GM12878 (cell line): ENCODE measurements at regions not wholly inside any gene's neighbourhood (a gene's known extent, or its start where the extent isn't known, plus 50 kb on each side); places are given as distances from the start of the nearest gene placed in this dataset.

Experiments
- ATAC-seq: fragments of 200-7000 bp; cut with Tn5 transposase; 3 replicates; pipeline ENCODE4 v1.9.1; 2020; ENCODE audit warnings: mild to moderate bottlenecking, moderate library complexity
- BruUV-seq: library from RNA; stranded (reverse); fragments of 400-500 nt; replicated peaks from 2 replicates; lab custom pipeline; 2021; lab: Mats Ljungman, UMichigan
- CTCF ChIA-PET: fragments of 300-600 bp; sonication (Branson Sonifier 250); formaldehyde crosslinking; extraction: SDS; loops from one replicate; lab custom pipeline; 2021; ENCODE audit warnings: inconsistent platforms; lab: Yijun Ruan, JAX
- POLR2A ChIA-PET: fragments of 350-600 bp; formaldehyde crosslinking; extraction: SDS; loops from one replicate; lab custom pipeline; 2021; ENCODE audit warnings: inconsistent platforms; lab: Charles Lee
- RAD21 ChIA-PET: fragments of 300-600 bp; sonication (Branson Sonifier 250); formaldehyde crosslinking; loops from one replicate; lab custom pipeline; 2023; ENCODE audit warnings: antibody characterized with exemption; ENCODE audit not compliant: unreplicated experiment; lab: Charles Lee
- SMC1A ChIA-PET: fragments of 300-600 bp; sonication (Branson Sonifier 250); formaldehyde crosslinking; loops from one replicate; lab custom pipeline; 2023; ENCODE audit not compliant: unreplicated experiment, uncharacterized antibody; lab: Charles Lee
- DNase-seq: peaks from one replicate; pipeline ENCODE4 v3.0.0-alpha.2; 2011; ENCODE audit warnings: low read depth, low spot score
- FAIRE-seq: peaks from 3 replicates; lab custom pipeline; 2011; peaks lifted over from hg19 to GRCh38; lab: Jason Lieb, UNC
- H2AFZ ChIP-seq: 2 replicates; pipeline ENCODE4 v1.6.0; 2011; ENCODE audit warnings: low read depth, low read length, control low read depth; ENCODE audit not compliant: control insufficient read depth
- H3K27ac ChIP-seq: 2 replicates; pipeline ENCODE4 v1.5.1; 2011; ENCODE audit warnings: control low read depth; ENCODE audit not compliant: control insufficient read depth, insufficient read depth
- H3K27me3 ChIP-seq, 2 experiments: replicated peaks in 1 of 2; 2 replicates each; pipeline versions ENCODE4 v1.6.0 to v1.6.1; 2011; ENCODE audit warnings: low read length in 1 of 2; ENCODE audit not compliant: control insufficient read depth in 2 of 2, insufficient read depth in 2 of 2
- H3K36me3 ChIP-seq, 2 experiments: 2 replicates each; pipeline ENCODE4 v1.5.1; 2011; ENCODE audit warnings: low read length in 1 of 2; ENCODE audit not compliant: control insufficient read depth in 2 of 2, insufficient read depth in 2 of 2
- H3K4me1 ChIP-seq: 2 replicates; pipeline ENCODE4 v1.6.1; 2011; ENCODE audit warnings: mild to moderate bottlenecking, low read length, moderate library complexity, mixed read lengths; ENCODE audit not compliant: control insufficient read depth, insufficient read depth
- H3K4me2 ChIP-seq: 2 replicates; pipeline ENCODE4 v1.6.0; 2011; ENCODE audit warnings: control low read depth; ENCODE audit not compliant: control insufficient read depth, insufficient read depth
- H3K4me3 ChIP-seq: fragments of 200-600 bp; sonication (generic); 2 replicates; pipeline ENCODE4 v1.5.1; 2016
- H3K79me2 ChIP-seq: 2 replicates; pipeline ENCODE4 v1.6.0; 2011; ENCODE audit warnings: low read length; ENCODE audit not compliant: control insufficient read depth, insufficient read depth
- H3K9ac ChIP-seq: 2 replicates; pipeline ENCODE4 v1.8.0; 2011; ENCODE audit warnings: low read length, control low read depth, mixed read lengths; ENCODE audit not compliant: control insufficient read depth, insufficient read depth
- H3K9me3 ChIP-seq: replicated peaks from 3 replicates; pipeline ENCODE4 v1.5.1; 2011; ENCODE audit warnings: mild to moderate bottlenecking, low read length; ENCODE audit not compliant: control insufficient read depth, insufficient read depth
- H4K20me1 ChIP-seq: 2 replicates; pipeline ENCODE4 v1.6.0; 2011; ENCODE audit not compliant: control insufficient read depth, insufficient read depth
- NFIC ChIP-seq: IDR thresholded peaks from 2 replicates; pipeline ENCODE4 v1.6.1; 2012; ENCODE audit warnings: low read depth, mild to moderate bottlenecking, inconsistent platforms, low read length, moderate library complexity
- PAX8 ChIP-seq: fragments of 450-650 bp; IDR thresholded peaks from 2 replicates; pipeline ENCODE4 v1.6.1; 2017; ENCODE audit warnings: mild to moderate bottlenecking, moderate library complexity
- POLR2AphosphoS5 ChIP-seq: IDR thresholded peaks from 2 replicates; pipeline ENCODE4 v1.6.1; 2011; ENCODE audit warnings: mild to moderate bottlenecking, low read length, inconsistent platforms
- STAT3 ChIP-seq: IDR thresholded peaks from 2 replicates; pipeline ENCODE4 v1.6.1; 2011; ENCODE audit warnings: low read depth, low read length, improper control_type of control experiment
- ZNF274 ChIP-seq: IDR thresholded peaks from one replicate; pipeline ENCODE4 v1.8.0; 2011; ENCODE audit not compliant: insufficient read length, insufficient read depth
- in situ Hi-C: fragments of 300-500 bp; cut with MboI; formaldehyde crosslinking; loops from 9 replicates; pipeline ENCODE4 v1.14.3; 2018; ENCODE audit warnings: mixed read lengths
- intact Hi-C: fragments of 100-400 bp; cut with micrococcal nuclease; formaldehyde crosslinking; loops from one replicate; pipeline ENCODE4 v1.14.2; 2022; ENCODE audit not compliant: unreplicated experiment
- TF ChIP-seq, protein P1 (sequence below), 3 experiments: IDR thresholded peaks in 2 of 3; conservative IDR thresholded peaks in 1 of 3; 2 replicates each; pipeline ENCODE4 v1.5.1; 2011; ENCODE audit warnings: low read depth in 3 of 3, low read length in 3 of 3, mild to moderate bottlenecking in 3 of 3, control low read depth in 2 of 3, moderate library complexity in 2 of 3, inconsistent platforms in 1 of 3, mixed read lengths in 1 of 3; ENCODE audit not compliant: control insufficient read depth in 2 of 3, insufficient read depth in 1 of 3; ENCODE audit errors: extremely low read depth in 1 of 3

- TF ChIP-seq NFIC, result no peak
- TF ChIP-seq, protein P1, sequence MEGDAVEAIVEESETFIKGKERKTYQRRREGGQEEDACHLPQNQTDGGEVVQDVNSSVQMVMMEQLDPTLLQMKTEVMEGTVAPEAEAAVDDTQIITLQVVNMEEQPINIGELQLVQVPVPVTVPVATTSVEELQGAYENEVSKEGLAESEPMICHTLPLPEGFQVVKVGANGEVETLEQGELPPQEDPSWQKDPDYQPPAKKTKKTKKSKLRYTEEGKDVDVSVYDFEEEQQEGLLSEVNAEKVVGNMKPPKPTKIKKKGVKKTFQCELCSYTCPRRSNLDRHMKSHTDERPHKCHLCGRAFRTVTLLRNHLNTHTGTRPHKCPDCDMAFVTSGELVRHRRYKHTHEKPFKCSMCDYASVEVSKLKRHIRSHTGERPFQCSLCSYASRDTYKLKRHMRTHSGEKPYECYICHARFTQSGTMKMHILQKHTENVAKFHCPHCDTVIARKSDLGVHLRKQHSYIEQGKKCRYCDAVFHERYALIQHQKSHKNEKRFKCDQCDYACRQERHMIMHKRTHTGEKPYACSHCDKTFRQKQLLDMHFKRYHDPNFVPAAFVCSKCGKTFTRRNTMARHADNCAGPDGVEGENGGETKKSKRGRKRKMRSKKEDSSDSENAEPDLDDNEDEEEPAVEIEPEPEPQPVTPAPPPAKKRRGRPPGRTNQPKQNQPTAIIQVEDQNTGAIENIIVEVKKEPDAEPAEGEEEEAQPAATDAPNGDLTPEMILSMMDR (IDR thresholded peaks at IDR 0.05 in 2 of 3, conservative IDR thresholded peaks at IDR 0.05 in 1 of 3; ENCODE audit: control insufficient read depth in 2 of 3, extremely low read depth in 1 of 3, insufficient read depth in 1 of 3, low read depth in 3 of 3, low read length in 3 of 3), result no peak
Measured at GRCh38 chr3:67848299-67848698, 193.9 kb upstream of the SUCLG2 start (continued).

- no peaks in the 10 kb centered on the region for H3K79me2 ChIP-seq
- ChIA-PET SMC1A (interaction anchor here (1.0 kb wide), 1 partner anchor 10 kb away, joined by 4 read pairs; no protein-coding TSS in a partner anchor), POLR2A (no interaction called here)
- DNase-seq, result no peak
- no peaks in the 10 kb centered on the region for H3K4me1 ChIP-seq
- no peaks in the 10 kb centered on the region for H3K27me3 ChIP-seq
- TF ChIP-seq POLR2AphosphoS5 (no peak), PAX8 (no peak), ZNF274 (no peak), STAT3 (no peak)
- TF ChIP-seq, all 136 proteins: peak for 0
- intact Hi-C loops (no loop called here), in situ Hi-C loops (no loop called here)
- Histone ChIP-seq H2AFZ (no peak overlapping the region), H3K9me3 (no peaks in the 10 kb centered on the region), H4K20me1 (no peaks in the 10 kb centered on the region), H3K27ac (no peak overlapping the region), H3K4me2 (no peak overlapping the region), H3K4me3 (no peak overlapping the region), H3K36me3 (no peaks in the 10 kb centered on the region), H3K9ac (no peak overlapping the region)
- ATAC-seq, result no peak
- FAIRE-seq, result no peak
- ChIA-PET RAD21 (no interaction called here), CTCF (no interaction called here)
- no TSS peak for BruUV-seq
Measured at GRCh38 chr3:67846166-67846565, 191.8 kb upstream of the SUCLG2 start.
